T-helper 2 cell treated with Interferon-gamma antibody and Interleukin-4, amounts not matched to agents 5 μg/mL and 100 μg/mL, for 36 hours (primary cell): ENCODE measurements at regions not wholly inside any gene's neighbourhood (a gene's known extent, or its start where the extent isn't known, plus 50 kb on each side); places are given as distances from the start of the nearest gene placed in this dataset.

Experiments used
- DNase-seq: peaks from one replicate; pipeline ENCODE4 v3.0.0; 2021; ENCODE audit warnings: low spot score
- H3K27ac Mint-ChIP-seq: one replicate; pipeline ENCODE4 v1.8.0; 2021; ENCODE audit warnings: mild to moderate bottlenecking, mixed read lengths
- H3K27me3 Mint-ChIP-seq: one replicate; pipeline ENCODE4 v1.8.0; 2021; ENCODE audit warnings: low read depth, mixed read lengths
- H3K36me3 Mint-ChIP-seq: one replicate; pipeline ENCODE4 v1.8.0; 2021; ENCODE audit warnings: low read depth, mixed read lengths
- H3K4me1 Mint-ChIP-seq: one replicate; pipeline ENCODE4 v1.8.0; 2021; ENCODE audit warnings: low read depth, mixed read lengths
- H3K4me3 Mint-ChIP-seq: one replicate; pipeline ENCODE4 v1.8.0; 2022; ENCODE audit warnings: mild to moderate bottlenecking, moderate library complexity, mixed read lengths
- H3K9me3 Mint-ChIP-seq: one replicate; pipeline ENCODE4 v1.8.0; 2021; ENCODE audit warnings: mixed read lengths

GRCh38 chr2:134148843-134149472 is 104.9 kb upstream of the MGAT5 start:
- Mint-ChIP-seq H3K36me3 (no peaks in the 10 kb centered on the region), H3K27me3 (no peaks in the 10 kb centered on the region), H3K4me1 (no peaks in the 10 kb centered on the region), H3K9me3 (no peaks in the 10 kb centered on the region), H3K27ac (no peak overlapping the region), H3K4me3 (no peak overlapping the region)
- DNase-seq: no peak

- no peaks in the 10 kb centered on the region for H3K4me1 Mint-ChIP-seq
- no peak overlapping the region for H3K4me3 Mint-ChIP-seq
- H3K9me3 Mint-ChIP-seq: no peaks in the 10 kb centered on the region
- no peak overlapping the region for H3K27ac Mint-ChIP-seq
- no peaks in the 10 kb centered on the region for H3K27me3 Mint-ChIP-seq
- no peaks in the 10 kb centered on the region for H3K36me3 Mint-ChIP-seq
- DNase-seq: no peak
Measured at GRCh38 chr2:134149904-134150303, 104.0 kb upstream of the MGAT5 start.

GRCh38 chr2:134150760-134151159 is 103.1 kb upstream of the MGAT5 start:
- Mint-ChIP-seq H3K4me1 (no peaks in the 10 kb centered on the region), H3K36me3 (no peaks in the 10 kb centered on the region), H3K9me3 (no peaks in the 10 kb centered on the region), H3K27ac (no peak overlapping the region), H3K4me3 (no peak overlapping the region), H3K27me3 (no peaks in the 10 kb centered on the region)
- no peak for DNase-seq

GRCh38 chr2:134152045-134153010 is 101.5 kb upstream of the MGAT5 start:
- DNase-seq: no peak
- H3K36me3 Mint-ChIP-seq: no peaks in the 10 kb centered on the region
- H3K4me3 Mint-ChIP-seq: no peak overlapping the region
- no peaks in the 10 kb centered on the region for H3K27me3 Mint-ChIP-seq
- no peaks in the 10 kb centered on the region for H3K4me1 Mint-ChIP-seq
- no peak overlapping the region for H3K27ac Mint-ChIP-seq
- H3K9me3 Mint-ChIP-seq: no peaks in the 10 kb centered on the region

GRCh38 chr2:134153294-134153880 is 100.5 kb upstream of the MGAT5 start:
- Mint-ChIP-seq H3K27me3 (no peaks in the 10 kb centered on the region), H3K36me3 (no peaks in the 10 kb centered on the region)

GRCh38 chr2:134154246-134154645 is 99.6 kb upstream of the MGAT5 start:
- H3K27me3 Mint-ChIP-seq: no peaks in the 10 kb centered on the region
- H3K4me1 Mint-ChIP-seq: no peaks in the 10 kb centered on the region
- no peaks in the 10 kb centered on the region for H3K36me3 Mint-ChIP-seq
- H3K9me3 Mint-ChIP-seq: no peaks in the 10 kb centered on the region
- H3K27ac Mint-ChIP-seq: no peak overlapping the region
- DNase-seq: no peak
- H3K4me3 Mint-ChIP-seq: no peak overlapping the region

More at GRCh38 chr2:134153294-134153880, 100.5 kb upstream of the MGAT5 start:
- H3K27ac Mint-ChIP-seq: no peak overlapping the region
- H3K4me3 Mint-ChIP-seq: no peak overlapping the region
- H3K4me1 Mint-ChIP-seq: no peaks in the 10 kb centered on the region
- no peak for DNase-seq
- H3K9me3 Mint-ChIP-seq: no peaks in the 10 kb centered on the region

GRCh38 chr2:134155134-134155533 is 98.7 kb upstream of the MGAT5 start:
- no peaks in the 10 kb centered on the region for H3K27me3 Mint-ChIP-seq
- H3K4me3 Mint-ChIP-seq: no peak overlapping the region
- H3K4me1 Mint-ChIP-seq: no peaks in the 10 kb centered on the region

GRCh38 chr2:134158295-134158694 is 95.6 kb upstream of the MGAT5 start:
- Mint-ChIP-seq H3K4me3 (no peak overlapping the region), H3K9me3 (no peaks in the 10 kb centered on the region), H3K27ac (no peak overlapping the region), H3K36me3 (no peaks in the 10 kb centered on the region), H3K27me3 (no peaks in the 10 kb centered on the region), H3K4me1 (peaks cover 9% of the 10 kb centered on the region)
- DNase-seq: no peak

More at GRCh38 chr2:134155134-134155533, 98.7 kb upstream of the MGAT5 start:
- H3K9me3 Mint-ChIP-seq: no peaks in the 10 kb centered on the region
- no peak for DNase-seq
- H3K36me3 Mint-ChIP-seq: no peaks in the 10 kb centered on the region
- no peak overlapping the region for H3K27ac Mint-ChIP-seq

GRCh38 chr2:134161170-134161547 is 92.7 kb upstream of the MGAT5 start:
- Mint-ChIP-seq H3K9me3 (no peaks in the 10 kb centered on the region), H3K4me3 (no peak overlapping the region), H3K36me3 (no peaks in the 10 kb centered on the region), H3K27me3 (no peaks in the 10 kb centered on the region), H3K4me1 (peaks cover 9% of the 10 kb centered on the region), H3K27ac (no peak overlapping the region)
- no peak for DNase-seq

- no peak for DNase-seq
- Mint-ChIP-seq H3K4me3 (no peak overlapping the region), H3K27ac (no peak overlapping the region), H3K27me3 (no peaks in the 10 kb centered on the region), H3K4me1 (peaks cover 9% of the 10 kb centered on the region), H3K36me3 (no peaks in the 10 kb centered on the region), H3K9me3 (no peaks in the 10 kb centered on the region)
Measured at GRCh38 chr2:134163336-134163735, 90.5 kb upstream of the MGAT5 start.

- Mint-ChIP-seq H3K4me1 (peaks cover 9% of the 10 kb centered on the region), H3K4me3 (no peak overlapping the region), H3K27ac (no peak overlapping the region)
Measured at GRCh38 chr2:134164306-134164705, 89.6 kb upstream of the MGAT5 start.

GRCh38 chr2:134167015-134167414 is 86.9 kb upstream of the MGAT5 start:
- H3K4me1 Mint-ChIP-seq: no peaks in the 10 kb centered on the region
- H3K9me3 Mint-ChIP-seq: no peaks in the 10 kb centered on the region
- H3K27me3 Mint-ChIP-seq: peaks cover 4% of the 10 kb centered on the region
- H3K27ac Mint-ChIP-seq: no peak overlapping the region
- H3K4me3 Mint-ChIP-seq: no peak overlapping the region
- no peak for DNase-seq
- H3K36me3 Mint-ChIP-seq: no peaks in the 10 kb centered on the region

More at GRCh38 chr2:134164306-134164705, 89.6 kb upstream of the MGAT5 start:
- Mint-ChIP-seq H3K27me3 (peaks cover 2% of the 10 kb centered on the region), H3K36me3 (no peaks in the 10 kb centered on the region), H3K9me3 (no peaks in the 10 kb centered on the region)
- no peak for DNase-seq

GRCh38 chr2:134169788-134170187 is 84.1 kb upstream of the MGAT5 start:
- no peak overlapping the region for H3K27ac Mint-ChIP-seq
- H3K4me1 Mint-ChIP-seq: no peaks in the 10 kb centered on the region
- H3K4me3 Mint-ChIP-seq: no peak overlapping the region
- H3K27me3 Mint-ChIP-seq: peaks cover 4% of the 10 kb centered on the region
- H3K36me3 Mint-ChIP-seq: no peaks in the 10 kb centered on the region
- H3K9me3 Mint-ChIP-seq: no peaks in the 10 kb centered on the region
- DNase-seq: no peak

GRCh38 chr2:134170294-134170693 is 83.6 kb upstream of the MGAT5 start:
- no peak for DNase-seq
- H3K27ac Mint-ChIP-seq: no peak overlapping the region
- no peaks in the 10 kb centered on the region for H3K4me1 Mint-ChIP-seq
- H3K27me3 Mint-ChIP-seq: peaks cover 4% of the 10 kb centered on the region
- no peaks in the 10 kb centered on the region for H3K9me3 Mint-ChIP-seq
- H3K36me3 Mint-ChIP-seq: no peaks in the 10 kb centered on the region
- no peak overlapping the region for H3K4me3 Mint-ChIP-seq
